ENCODE measurements at regions not wholly inside any gene's neighbourhood (a gene's known extent, or its start where the extent isn't known, plus 50 kb on each side); places are given as distances from the start of the nearest gene placed in this dataset.
A peak's percentile ranks its signal among the peaks of the same experiment; 100 is the strongest.

- H3K27me3 Mint-ChIP-seq (ENCODE audit: insufficient read depth) = no peaks in the 10 kb centered on the region
- no peak overlapping the region for H3K27ac Mint-ChIP-seq
- no peaks in the 10 kb centered on the region for H3K9me3 Mint-ChIP-seq
- peaks cover 68% of the 10 kb centered on the region for H3K4me1 Mint-ChIP-seq (ENCODE audit: low read depth)
- H3K36me3 Mint-ChIP-seq (ENCODE audit: low read depth) = no peaks in the 10 kb centered on the region
- H3K4me3 Mint-ChIP-seq = no peak overlapping the region
- no peak for DNase-seq
- no peak for TF ChIP-seq CTCF (IDR thresholded peaks at IDR 0.05)
These were observed 81.2 kb upstream of the RALGPS2 start for GRCh38 chr1:178643831-178644230.

GRCh38 chr1:178644308-178645120, 80.5 kb upstream of the RALGPS2 start:
- DNase-seq = no peak
- Mint-ChIP-seq H3K9me3 (no peaks in the 10 kb centered on the region), H3K36me3 (ENCODE audit: low read depth) (no peaks in the 10 kb centered on the region), H3K27ac (0 out of 2 replicates have a peak overlapping the region, but pooled peaks have one; percentile 7), H3K27me3 (ENCODE audit: insufficient read depth) (no peaks in the 10 kb centered on the region), H3K4me1 (ENCODE audit: low read depth) (peaks cover 66% of the 10 kb centered on the region), H3K4me3 (no peak overlapping the region)
- no peak for TF ChIP-seq CTCF (IDR thresholded peaks at IDR 0.05)

DNA sequence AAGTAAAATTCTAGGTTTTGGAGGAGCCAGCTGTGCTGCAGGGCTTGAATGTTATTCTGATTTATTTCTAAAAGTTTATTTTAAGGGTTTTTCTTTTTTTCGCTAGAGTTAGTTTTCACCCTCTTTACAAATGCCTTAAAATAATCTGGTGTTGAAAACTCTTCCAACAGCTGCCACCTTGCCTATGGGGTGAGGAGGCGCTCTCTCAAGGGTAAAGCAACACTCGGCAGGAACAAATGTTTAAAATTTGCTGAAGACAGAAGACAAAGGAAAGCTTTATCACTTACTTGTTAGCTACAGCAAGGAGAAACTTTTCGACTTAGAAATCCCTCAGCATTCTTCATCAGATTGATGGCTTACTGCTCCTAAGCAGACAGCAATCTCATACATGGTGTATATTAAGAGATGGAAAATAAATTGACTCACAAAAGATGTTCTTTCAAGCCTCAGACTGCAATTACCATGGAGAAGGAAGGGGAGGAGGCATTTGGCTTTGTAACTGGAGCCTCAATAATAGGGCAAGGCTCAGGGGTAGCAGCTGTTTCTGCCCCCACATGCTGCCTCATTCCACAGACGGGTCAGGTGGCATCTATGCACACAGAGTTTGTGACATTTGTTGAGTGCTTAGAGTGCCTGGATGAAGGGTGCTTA, 79.8 kb upstream of the RALGPS2 start:
- H3K9me3 Mint-ChIP-seq = no peaks in the 10 kb centered on the region
- H3K27ac Mint-ChIP-seq = peak overlapping the region; percentile 53
- no peak for DNase-seq
- H3K27me3 Mint-ChIP-seq (ENCODE audit: insufficient read depth) = no peaks in the 10 kb centered on the region
- H3K4me3 Mint-ChIP-seq = peak overlapping the region; percentile 3
- H3K4me1 Mint-ChIP-seq (ENCODE audit: low read depth) = peaks cover 69% of the 10 kb centered on the region
- no peak for TF ChIP-seq CTCF (IDR thresholded peaks at IDR 0.05)
- no peaks in the 10 kb centered on the region for H3K36me3 Mint-ChIP-seq (ENCODE audit: low read depth)

DNA sequence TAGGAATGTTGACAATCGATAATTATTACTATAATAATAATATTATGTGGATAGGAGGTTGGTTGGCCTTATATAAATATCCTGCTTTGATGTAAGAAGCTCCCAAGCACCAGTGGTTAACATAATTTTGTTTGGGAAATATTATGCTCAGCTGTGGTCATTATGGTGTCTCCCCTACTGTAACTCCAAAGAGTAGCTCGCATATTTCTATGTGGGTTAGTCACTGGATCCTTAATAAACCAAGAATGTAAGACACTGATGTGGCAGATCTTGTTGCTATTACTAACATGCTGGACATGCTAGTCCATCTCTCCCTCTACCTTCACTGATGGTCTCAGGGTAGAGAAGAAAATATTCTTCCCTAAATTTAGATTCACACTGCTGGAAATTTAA, 79.2 kb upstream of the RALGPS2 start:
- no peaks in the 10 kb centered on the region for H3K9me3 Mint-ChIP-seq
- H3K4me1 Mint-ChIP-seq (ENCODE audit: low read depth) = peaks cover 74% of the 10 kb centered on the region
- DNase-seq = peak; percentile 90
- H3K36me3 Mint-ChIP-seq (ENCODE audit: low read depth) = no peaks in the 10 kb centered on the region
- no peak for TF ChIP-seq CTCF (IDR thresholded peaks at IDR 0.05)
- no peaks in the 10 kb centered on the region for H3K27me3 Mint-ChIP-seq (ENCODE audit: insufficient read depth)
- H3K4me3 Mint-ChIP-seq = peak overlapping the region; percentile 31; the same call in 1 of the 2 replicates
- H3K27ac Mint-ChIP-seq = peak overlapping the region; percentile 85

- no peak for DNase-seq
- no peak for TF ChIP-seq CTCF (IDR thresholded peaks at IDR 0.05)
- H3K4me3 Mint-ChIP-seq = no peak overlapping the region
- H3K4me1 Mint-ChIP-seq (ENCODE audit: low read depth) = peaks cover 84% of the 10 kb centered on the region
- no peaks in the 10 kb centered on the region for H3K27me3 Mint-ChIP-seq (ENCODE audit: insufficient read depth)
- no peaks in the 10 kb centered on the region for H3K36me3 Mint-ChIP-seq (ENCODE audit: low read depth)
- H3K27ac Mint-ChIP-seq = peak overlapping the region; percentile 85
- no peaks in the 10 kb centered on the region for H3K9me3 Mint-ChIP-seq
These were observed 78.2 kb upstream of the RALGPS2 start for GRCh38 chr1:178646821-178647220.
